AG10803 (cell line): ENCODE measurements at regions not wholly inside any gene's neighbourhood (a gene's known extent, or its start where the extent isn't known, plus 50 kb on each side); places are given as distances from the start of the nearest gene placed in this dataset.

Experiments
- DNase-seq: peaks from one replicate; pipeline ENCODE4 v3.0.0; 2010; ENCODE audit warnings: low read depth
- H3K4me3 ChIP-seq: 2 replicates; pipeline ENCODE4 v1.5.1; 2011; ENCODE audit warnings: mild to moderate bottlenecking, low read length, control low read depth
- TF ChIP-seq, protein P1 (sequence below): conservative IDR thresholded peaks from 2 replicates; pipeline ENCODE4 v1.5.1; 2011; ENCODE audit warnings: mild to moderate bottlenecking, low read length, control low read depth, inconsistent platforms

DNA sequence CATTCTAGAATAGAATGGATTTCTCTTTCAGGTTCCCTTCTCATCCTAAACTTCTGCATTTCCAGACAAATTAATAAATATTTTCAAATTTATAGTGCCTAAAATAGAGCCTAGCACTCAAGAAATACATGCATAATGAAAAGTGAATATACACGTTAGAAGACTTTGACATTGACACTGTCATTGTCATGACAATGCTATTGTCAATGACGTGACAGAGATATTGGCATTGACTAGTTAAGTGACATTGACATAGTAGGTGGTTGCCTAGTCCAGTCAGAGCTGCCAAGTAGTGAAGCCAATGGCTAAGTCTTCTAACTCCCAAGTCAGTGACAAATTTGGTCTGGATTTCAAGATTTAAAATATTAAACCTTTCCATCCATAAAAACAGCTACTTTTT lies 410.5 kb downstream of the LMO4 start:
- DNase-seq = no peak
- no peak overlapping the region for H3K4me3 ChIP-seq
- TF ChIP-seq, protein P1, sequence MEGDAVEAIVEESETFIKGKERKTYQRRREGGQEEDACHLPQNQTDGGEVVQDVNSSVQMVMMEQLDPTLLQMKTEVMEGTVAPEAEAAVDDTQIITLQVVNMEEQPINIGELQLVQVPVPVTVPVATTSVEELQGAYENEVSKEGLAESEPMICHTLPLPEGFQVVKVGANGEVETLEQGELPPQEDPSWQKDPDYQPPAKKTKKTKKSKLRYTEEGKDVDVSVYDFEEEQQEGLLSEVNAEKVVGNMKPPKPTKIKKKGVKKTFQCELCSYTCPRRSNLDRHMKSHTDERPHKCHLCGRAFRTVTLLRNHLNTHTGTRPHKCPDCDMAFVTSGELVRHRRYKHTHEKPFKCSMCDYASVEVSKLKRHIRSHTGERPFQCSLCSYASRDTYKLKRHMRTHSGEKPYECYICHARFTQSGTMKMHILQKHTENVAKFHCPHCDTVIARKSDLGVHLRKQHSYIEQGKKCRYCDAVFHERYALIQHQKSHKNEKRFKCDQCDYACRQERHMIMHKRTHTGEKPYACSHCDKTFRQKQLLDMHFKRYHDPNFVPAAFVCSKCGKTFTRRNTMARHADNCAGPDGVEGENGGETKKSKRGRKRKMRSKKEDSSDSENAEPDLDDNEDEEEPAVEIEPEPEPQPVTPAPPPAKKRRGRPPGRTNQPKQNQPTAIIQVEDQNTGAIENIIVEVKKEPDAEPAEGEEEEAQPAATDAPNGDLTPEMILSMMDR = no peak

DNA sequence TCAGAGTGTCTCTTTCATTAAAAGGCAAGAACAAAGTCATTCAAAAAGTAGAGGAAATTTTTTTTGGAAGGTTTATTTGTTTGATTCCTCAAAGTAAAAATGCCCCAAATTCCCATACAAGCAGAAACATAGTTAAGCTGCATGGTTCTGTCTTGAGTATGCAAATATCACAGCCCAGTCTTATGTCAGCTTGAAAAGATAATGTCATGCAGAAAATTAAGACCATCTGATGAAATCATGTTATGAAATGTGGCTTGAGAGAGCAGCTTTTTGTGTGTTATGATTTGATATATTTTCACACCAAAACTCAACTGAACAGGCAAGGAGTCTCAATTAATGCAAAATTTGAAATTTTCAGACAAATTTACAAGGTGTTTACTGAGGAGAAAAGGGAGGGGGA lies 411.0 kb downstream of the LMO4 start:
- no peak overlapping the region for H3K4me3 ChIP-seq
- DNase-seq = no peak
- TF ChIP-seq, protein P1 = no peak

DNA sequence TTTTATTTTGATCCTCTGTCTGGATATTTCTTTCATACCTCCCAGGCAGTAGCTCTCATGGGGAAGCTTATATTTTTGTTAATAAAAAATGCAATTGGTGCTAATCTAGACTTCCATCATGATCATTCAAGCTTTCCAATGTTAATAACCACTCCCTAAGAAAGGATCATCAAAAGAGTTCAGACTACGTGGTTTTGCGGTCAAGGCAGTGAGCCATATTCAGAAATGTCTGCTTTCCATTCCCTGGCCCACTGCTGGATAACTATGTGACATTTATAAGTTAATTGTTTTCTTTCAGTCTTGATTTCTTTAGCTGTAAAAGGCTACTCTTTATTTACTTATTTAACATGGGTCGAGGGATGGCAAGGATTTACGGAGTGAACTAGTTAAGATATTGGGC lies 414.6 kb downstream of the LMO4 start:
- DNase-seq = no peak
- no peak overlapping the region for H3K4me3 ChIP-seq
- TF ChIP-seq, protein P1 = no peak

DNA sequence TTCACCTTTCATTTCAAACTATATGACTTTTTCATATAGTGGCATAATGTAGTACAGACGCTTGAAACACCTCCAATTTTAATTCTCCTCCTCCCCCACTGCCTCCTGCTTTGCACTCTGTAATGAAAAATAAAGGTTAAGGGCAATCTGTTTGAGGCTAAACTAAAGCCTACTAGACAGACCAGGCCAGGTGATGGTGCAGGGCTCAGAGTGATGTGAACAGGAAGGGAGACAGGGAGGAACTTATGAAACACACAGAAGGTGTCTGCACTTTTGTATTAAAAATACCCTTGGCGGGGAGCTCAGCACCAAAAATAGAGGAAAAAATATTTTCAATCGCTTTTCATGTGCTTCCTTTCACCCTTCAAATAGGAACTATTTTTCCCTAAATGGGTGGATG lies 415.4 kb downstream of the LMO4 start:
- no peak for DNase-seq

DNA sequence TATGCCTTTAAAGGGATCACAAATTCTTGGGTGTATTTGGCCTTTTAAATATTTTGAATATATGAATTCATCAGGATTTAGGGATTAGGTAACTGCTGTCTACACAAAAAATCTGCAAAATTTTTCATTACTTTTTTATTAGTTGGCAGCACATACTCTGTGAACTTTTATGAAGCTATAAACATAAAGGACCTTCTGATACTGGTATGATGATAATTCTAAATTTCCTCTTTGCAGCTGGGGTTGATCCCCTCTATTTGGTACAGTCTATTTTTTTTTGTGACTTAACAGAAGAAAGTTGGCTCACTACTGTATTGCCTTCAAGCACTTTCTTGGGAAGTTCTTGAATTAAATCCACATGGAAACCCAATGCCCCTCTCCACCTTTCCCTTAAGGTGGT lies 416.1 kb downstream of the LMO4 start:
- H3K4me3 ChIP-seq = no peak overlapping the region
- DNase-seq = no peak
- TF ChIP-seq, protein P1 = no peak

More for the DNA sequence above, 415.4 kb downstream of the LMO4 start:
- no peak overlapping the region for H3K4me3 ChIP-seq
- TF ChIP-seq, protein P1 = no peak

DNA sequence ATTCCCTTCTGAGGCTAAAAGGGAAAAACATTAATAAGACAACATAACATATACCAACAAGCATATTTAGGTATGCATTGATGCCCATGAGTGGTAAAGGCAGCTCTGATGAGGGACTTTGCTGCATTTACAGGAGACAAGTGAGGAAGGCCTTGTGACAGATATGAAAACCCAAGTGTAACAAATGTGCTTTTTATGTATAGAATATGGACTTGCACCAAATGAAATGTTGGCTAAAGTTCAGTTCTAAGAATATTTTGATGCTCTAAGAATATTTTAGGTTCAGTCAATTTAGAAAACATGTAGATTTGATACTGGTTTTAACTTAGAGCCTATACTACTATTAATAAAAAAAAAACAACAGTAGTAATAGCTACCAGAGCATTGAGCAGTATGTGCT lies 424.7 kb downstream of the LMO4 start:
- TF ChIP-seq, protein P1 = no peak
- no peak overlapping the region for H3K4me3 ChIP-seq
- DNase-seq = no peak

DNA sequence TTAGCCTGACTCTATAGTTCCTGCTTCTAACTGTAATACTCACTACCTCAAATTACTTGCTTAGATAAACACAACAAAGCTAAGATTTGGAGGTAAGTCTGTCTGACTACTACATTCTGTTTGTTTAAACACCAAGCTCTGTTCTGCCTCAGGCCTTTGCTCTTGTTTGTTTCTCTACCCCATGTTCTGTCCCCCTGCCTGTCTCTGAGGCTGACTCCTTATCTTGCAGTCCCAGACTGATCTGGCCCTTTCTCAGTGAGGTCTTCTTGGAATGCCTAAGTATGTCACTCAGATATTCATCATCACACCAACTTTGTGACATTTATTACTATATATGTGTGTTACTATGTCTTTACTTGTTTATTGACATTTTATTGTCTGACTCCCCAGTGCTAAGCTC lies 425.5 kb downstream of the LMO4 start:
- H3K4me3 ChIP-seq = no peak overlapping the region
- no peak for DNase-seq
- TF ChIP-seq, protein P1 = no peak
